Mesendoderm (in vitro differentiated cells): ENCODE measurements at regions not wholly inside any gene's neighbourhood (a gene's known extent, or its start where the extent isn't known, plus 50 kb on each side); places are given as distances from the start of the nearest gene placed in this dataset.
A peak's percentile ranks its signal among the peaks of the same experiment; 100 is the strongest.
"Not testable (repeated sequence)": the region's sequence is repeated elsewhere in the genome, so short reads cannot be mapped to it uniquely, and the experiment has no call there.

Source experiments
- DNase-seq: peaks from one replicate; pipeline ENCODE4 v3.0.0; 2013
- H2AK5ac ChIP-seq: 2 replicates; pipeline ENCODE4 v1.6.1; 2013; ENCODE audit warnings: low read length, inconsistent platforms
- H2BK120ac ChIP-seq: 2 replicates; pipeline ENCODE4 v1.6.1; 2013; ENCODE audit warnings: low read depth, mild to moderate bottlenecking, low read length, moderate library complexity, mixed read lengths
- H2BK15ac ChIP-seq: replicated peaks from 2 replicates; pipeline ENCODE4 v1.6.1; 2013; ENCODE audit warnings: low read depth, mild to moderate bottlenecking, moderate library complexity
- H2BK5ac ChIP-seq: 2 replicates; pipeline ENCODE4 v1.6.1; 2013; ENCODE audit warnings: low read length, inconsistent platforms
- H3K18ac ChIP-seq: 2 replicates; pipeline ENCODE4 v1.6.1; 2013; ENCODE audit warnings: mild to moderate bottlenecking, low read length, mixed read lengths
- H3K23ac ChIP-seq: one replicate; pipeline ENCODE4 v1.6.1; 2013; ENCODE audit warnings: low read length
- H3K27ac ChIP-seq: 2 replicates; pipeline ENCODE4 v1.5.1; 2013; ENCODE audit warnings: low read depth, mild to moderate bottlenecking, inconsistent platforms, low read length, moderate library complexity
- H3K27me3 ChIP-seq: 2 replicates; pipeline ENCODE4 v1.6.1; 2013; ENCODE audit warnings: low read length, control low read depth, mild to moderate bottlenecking, inconsistent platforms; ENCODE audit not compliant: insufficient read depth, poor library complexity
- H3K36me3 ChIP-seq: 2 replicates; pipeline ENCODE4 v1.6.1; 2013; ENCODE audit warnings: low read length, inconsistent platforms; ENCODE audit not compliant: control insufficient read depth, insufficient read depth
- H3K4ac ChIP-seq: one replicate; pipeline ENCODE4 v1.6.1; 2013; ENCODE audit warnings: low read depth, mild to moderate bottlenecking, low read length, moderate library complexity
- H3K4me1 ChIP-seq: 2 replicates; pipeline ENCODE4 v1.6.1; 2013; ENCODE audit warnings: low read depth, low read length, inconsistent platforms; ENCODE audit not compliant: control insufficient read depth
- H3K4me2 ChIP-seq: 2 replicates; pipeline ENCODE4 v1.6.1; 2013; ENCODE audit warnings: low read length
- H3K4me3 ChIP-seq: 2 replicates; pipeline ENCODE4 v1.5.1; 2013; ENCODE audit warnings: mild to moderate bottlenecking, low read length
- H3K56ac ChIP-seq: one replicate; pipeline ENCODE4 v1.6.1; 2013; ENCODE audit warnings: low read length
- H3K79me1 ChIP-seq: 2 replicates; pipeline ENCODE4 v1.6.1; 2013; ENCODE audit warnings: low read length, inconsistent platforms
- H3K79me2 ChIP-seq: 2 replicates; pipeline ENCODE4 v1.6.1; 2013; ENCODE audit warnings: mild to moderate bottlenecking, low read length; ENCODE audit not compliant: control insufficient read depth, insufficient read depth
- H3K9ac ChIP-seq: 2 replicates; pipeline ENCODE4 v1.6.1; 2013; ENCODE audit warnings: low read length, inconsistent platforms
- H4K5ac ChIP-seq: one replicate; pipeline ENCODE4 v1.6.1; 2013; ENCODE audit warnings: low read length
- H4K8ac ChIP-seq: one replicate; pipeline ENCODE4 v1.6.1; 2013; ENCODE audit warnings: low read depth, mild to moderate bottlenecking, control low read depth, low read length, moderate library complexity
- WGBS: extraction: QIAGEN DNeasy Blood & Tissue Kit; methylation state at CpG from one replicate; pipeline ENCODE4 v1.1.7; 2013; ENCODE audit warnings: low lambda C conversion rate, missing lambda C conversion rate; ENCODE audit not compliant: insufficient coverage; ENCODE audit errors: extremely low coverage; 5-methylcytosine and 5-hydroxymethylcytosine counted together

DNA sequence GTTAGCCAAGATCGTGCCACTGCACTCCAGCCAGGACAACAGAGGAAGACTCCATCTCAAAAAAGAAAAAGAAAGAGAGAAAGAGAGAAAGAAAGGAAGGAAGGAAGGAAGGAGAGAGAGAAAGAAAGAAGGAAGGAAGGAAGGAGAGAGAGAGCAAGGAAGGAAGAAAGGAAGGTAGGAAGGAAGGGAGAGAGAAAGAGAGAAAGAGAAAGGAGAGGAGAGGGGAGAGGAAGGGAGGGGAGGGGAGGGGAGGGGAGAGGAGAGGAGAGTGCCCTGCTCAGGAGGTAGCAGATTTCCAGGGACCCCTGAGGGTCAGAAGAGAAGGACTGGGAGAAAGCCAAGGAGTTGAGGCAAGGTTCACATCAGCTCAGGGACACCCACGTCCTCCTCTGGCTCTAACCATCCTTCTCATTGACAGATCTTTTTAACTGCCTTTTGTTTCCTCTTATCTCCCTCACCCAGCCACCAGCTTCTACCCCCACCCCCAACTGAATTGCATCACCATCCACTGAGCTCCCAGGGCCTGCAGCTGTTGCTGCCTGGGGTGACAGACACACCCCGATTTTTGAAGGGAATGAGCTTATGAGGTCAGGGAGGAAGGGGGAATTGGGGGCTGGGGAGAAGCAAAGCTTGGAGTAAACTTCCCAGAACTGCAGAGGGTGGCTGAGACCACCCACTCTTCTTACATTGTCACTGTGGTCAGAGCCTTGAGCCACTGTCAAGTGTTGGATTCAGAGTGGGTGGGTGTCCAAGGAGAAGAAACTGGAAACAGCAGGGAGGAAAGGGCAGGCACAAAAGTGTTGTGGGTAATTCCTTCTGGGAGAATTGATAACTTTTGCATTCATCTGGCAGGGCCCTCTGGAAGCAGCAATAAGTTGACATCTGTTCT lies 91.6 kb downstream of the GLUL start:
- DNase-seq = peak; percentile 79
- H4K8ac ChIP-seq = no peak overlapping the region
- peaks cover 5% of the 10 kb centered on the region for H3K4me1 ChIP-seq
- H3K23ac ChIP-seq = no peak overlapping the region
- H3K27ac ChIP-seq = no peak overlapping the region
- no peak overlapping the region for H4K5ac ChIP-seq
- H2AK5ac ChIP-seq = peak overlapping the region; percentile 32
- peak overlapping the region; percentile 36 for H3K9ac ChIP-seq
- H3K4ac ChIP-seq = peak overlapping the region; percentile 22
- H3K27me3 ChIP-seq = no peaks in the 10 kb centered on the region
- peak overlapping the region; percentile 56 for H3K18ac ChIP-seq
- H2BK5ac ChIP-seq = peak overlapping the region; percentile 86
- no peaks in the 10 kb centered on the region for H3K36me3 ChIP-seq
- no peaks in the 10 kb centered on the region for H3K79me1 ChIP-seq
- peak overlapping the region; percentile 81 for H3K56ac ChIP-seq
- H2BK120ac ChIP-seq = no peak overlapping the region
- no CpG with 5 or more reads among the region's 3 CpGs for WGBS
- no peak overlapping the region for H2BK15ac ChIP-seq
- no peak overlapping the region for H3K4me3 ChIP-seq
- no peaks in the 10 kb centered on the region for H3K79me2 ChIP-seq
- no peak overlapping the region for H3K4me2 ChIP-seq

DNA sequence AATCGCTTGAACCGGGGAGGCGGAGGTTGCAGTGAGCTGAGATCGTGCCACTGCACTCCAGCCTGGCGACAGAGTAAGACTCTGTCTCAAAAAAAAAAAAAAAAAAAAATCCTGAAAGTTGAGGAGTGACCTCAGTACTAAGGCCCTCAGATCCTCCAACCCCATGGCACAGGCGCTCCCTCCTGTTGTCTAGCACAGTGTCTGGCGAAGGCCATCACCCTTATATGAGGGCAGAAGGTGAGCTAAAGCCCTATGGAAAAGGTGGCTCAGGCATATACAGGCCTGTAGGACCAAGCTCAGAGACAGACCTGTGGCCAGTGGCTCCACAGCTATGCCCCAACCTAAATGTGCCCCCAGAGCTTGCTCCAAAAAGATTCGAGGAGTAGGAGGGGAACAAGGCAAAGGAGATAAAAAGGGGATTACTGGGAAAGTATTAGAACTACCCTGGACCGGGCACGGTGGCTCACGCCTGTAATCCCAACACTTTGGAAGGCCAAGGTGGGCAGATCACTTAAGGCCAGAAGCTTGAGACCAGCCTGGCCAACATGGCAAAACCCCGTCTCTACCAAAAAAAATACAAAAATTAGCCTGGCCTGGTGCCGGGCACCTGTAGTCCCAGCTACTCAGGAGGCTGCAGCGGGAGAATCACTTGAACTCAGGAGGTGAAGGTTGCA lies 92.4 kb downstream of the GLUL start:
- H3K27me3 ChIP-seq, H2BK120ac ChIP-seq, H3K79me2 ChIP-seq, H3K4me1 ChIP-seq, H2AK5ac ChIP-seq, H3K4ac ChIP-seq, H4K5ac ChIP-seq, H2BK5ac ChIP-seq, H3K4me2 ChIP-seq, H3K27ac ChIP-seq, H3K23ac ChIP-seq, H4K8ac ChIP-seq, H3K36me3 ChIP-seq, H3K9ac ChIP-seq, H3K18ac ChIP-seq, H3K79me1 ChIP-seq, DNase-seq, H3K4me3 ChIP-seq, H2BK15ac ChIP-seq: not testable (repeated sequence)
- WGBS = no CpG with 5 or more reads among the region's 14 CpGs
- peak overlapping the region; percentile 30 for H3K56ac ChIP-seq

DNA sequence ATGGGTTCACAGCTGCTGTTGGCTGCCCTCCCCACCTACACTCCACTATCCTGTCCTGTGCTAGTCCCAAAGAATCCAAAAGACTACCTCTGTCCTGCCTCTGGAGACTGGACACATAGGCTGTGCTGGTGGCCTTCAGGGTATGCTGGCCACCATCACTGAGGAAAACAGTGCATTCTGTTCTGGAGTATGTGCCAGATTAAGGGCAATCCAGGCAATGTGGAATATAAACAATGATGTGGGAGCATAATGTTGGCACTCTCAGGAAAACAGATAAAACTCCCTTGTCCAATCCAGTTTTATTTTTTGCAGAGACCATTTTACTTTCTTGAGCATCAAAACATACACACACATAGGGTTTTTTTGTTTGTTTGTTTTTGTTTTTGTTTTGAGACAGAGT lies 94.3 kb downstream of the GLUL start:
- no peak overlapping the region for H2AK5ac ChIP-seq

DNA sequence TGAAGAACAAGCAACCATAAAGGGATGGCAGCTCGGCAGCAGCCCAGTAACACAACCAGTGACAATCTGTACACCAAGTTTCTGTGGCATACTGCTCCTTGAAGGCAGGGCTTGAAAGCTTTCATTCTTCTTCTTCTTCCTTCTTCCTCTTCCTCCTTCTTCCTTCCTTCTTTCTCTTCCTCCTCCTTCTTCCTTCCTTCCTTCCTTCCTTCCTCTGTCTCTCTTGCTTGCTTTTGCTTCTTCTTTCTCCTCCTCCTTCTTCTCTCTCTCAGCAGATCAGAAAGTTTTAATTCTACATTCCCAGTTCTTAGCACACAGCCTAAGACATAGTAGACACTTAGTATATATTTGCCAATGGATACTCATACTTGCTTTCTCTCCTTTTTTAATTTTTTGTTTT lies 95.9 kb downstream of the GLUL start:
- Histone ChIP-seq H3K79me1 (no peaks in the 10 kb centered on the region), H3K27me3 (no peaks in the 10 kb centered on the region), H3K4ac (no peak overlapping the region), H3K9ac (no peak overlapping the region), H3K18ac (no peak overlapping the region), H3K79me2 (no peaks in the 10 kb centered on the region), H2BK15ac (no peak overlapping the region), H3K36me3 (no peaks in the 10 kb centered on the region), H3K27ac (no peak overlapping the region), H4K5ac (no peak overlapping the region), H2AK5ac (no peak overlapping the region), H3K4me1 (peaks cover 5% of the 10 kb centered on the region), H3K23ac (no peak overlapping the region), H4K8ac (no peak overlapping the region), H3K4me2 (no peak overlapping the region), H3K4me3 (no peak overlapping the region), H2BK120ac (no peak overlapping the region), H3K56ac (no peak overlapping the region), H2BK5ac (no peak overlapping the region)
- WGBS = no CpG with 5 or more reads among the region's 1 CpG
- no peak for DNase-seq

More for the DNA sequence above, 94.3 kb downstream of the GLUL start:
- Histone ChIP-seq H3K18ac (no peak overlapping the region), H2BK120ac (no peak overlapping the region), H3K27ac (no peak overlapping the region), H3K4me1 (peaks cover 5% of the 10 kb centered on the region), H3K79me1 (no peaks in the 10 kb centered on the region), H3K4me2 (no peak overlapping the region), H2BK5ac (no peak overlapping the region), H4K5ac (no peak overlapping the region), H2BK15ac (no peak overlapping the region), H3K23ac (no peak overlapping the region), H3K4me3 (no peak overlapping the region), H3K36me3 (no peaks in the 10 kb centered on the region), H3K56ac (no peak overlapping the region), H3K79me2 (no peaks in the 10 kb centered on the region), H3K27me3 (no peaks in the 10 kb centered on the region), H4K8ac (no peak overlapping the region), H3K9ac (no peak overlapping the region), H3K4ac (no peak overlapping the region)
- no peak for DNase-seq

DNA sequence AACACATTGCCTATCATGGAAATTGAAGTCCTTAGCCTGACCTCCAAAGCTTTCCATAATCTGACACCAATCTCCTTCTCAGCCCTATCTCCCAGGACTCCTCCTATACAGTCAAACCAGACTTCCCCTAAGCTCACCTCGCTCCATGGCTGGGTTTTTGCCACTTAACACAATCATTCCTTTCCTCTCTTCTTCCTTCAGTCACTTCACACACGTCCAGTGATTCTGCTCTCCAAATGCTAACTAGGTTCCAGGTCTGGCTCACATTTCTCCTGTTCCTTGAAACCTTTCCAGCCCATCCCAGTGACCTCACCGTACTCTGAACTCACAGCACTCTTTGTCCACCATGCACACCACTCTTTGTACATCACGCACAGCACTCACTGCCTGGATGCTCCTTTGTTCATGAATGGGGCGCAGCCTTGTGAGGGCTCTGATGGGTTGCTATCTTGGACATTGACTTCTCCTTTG lies 98.4 kb downstream of the GLUL start:
- WGBS = no CpG with 5 or more reads among the region's 5 CpGs
- Histone ChIP-seq H3K4ac (no peak overlapping the region), H3K4me1 (no peaks in the 10 kb centered on the region), H3K79me2 (no peaks in the 10 kb centered on the region), H3K4me3 (no peak overlapping the region), H3K79me1 (no peaks in the 10 kb centered on the region), H3K27ac (no peak overlapping the region), H2BK120ac (no peak overlapping the region), H4K5ac (no peak overlapping the region), H3K23ac (no peak overlapping the region), H3K4me2 (no peak overlapping the region), H3K36me3 (no peaks in the 10 kb centered on the region), H2AK5ac (no peak overlapping the region), H4K8ac (no peak overlapping the region), H3K9ac (no peak overlapping the region), H2BK15ac (no peak overlapping the region), H3K56ac (no peak overlapping the region), H2BK5ac (no peak overlapping the region), H3K27me3 (no peaks in the 10 kb centered on the region), H3K18ac (no peak overlapping the region)
- DNase-seq = no peak
